HEK293 (cell line): ENCODE measurements at regions not wholly inside any gene's neighbourhood (a gene's known extent, or its start where the extent isn't known, plus 50 kb on each side); places are given as distances from the start of the nearest gene placed in this dataset.
"Not testable (repeated sequence)": the region's sequence is repeated elsewhere in the genome, so short reads cannot be mapped to it uniquely, and the experiment has no call there.

Experiments
- CTCF ChIA-PET: fragments of 350-600 bp; formaldehyde crosslinking; extraction: SDS; loops from one replicate; lab custom pipeline; 2021; ENCODE audit warnings: antibody characterized with exemption; lab: Yijun Ruan, JAX
- POLR2A ChIA-PET: fragments of 300-600 bp; formaldehyde crosslinking; extraction: SDS; loops from one replicate; lab custom pipeline; 2020; ENCODE audit warnings: antibody characterized with exemption, inconsistent platforms; lab: Yijun Ruan, JAX
- H3K27ac ChIP-seq: fragments of 200-500 bp; sonication (Bioruptor generic); 2 replicates; pipeline ENCODE4 v1.5.1; 2014; ENCODE audit warnings: low read depth, low read length, control low read depth, inconsistent platforms; ENCODE audit errors: extremely low read depth
- H3K36me3 ChIP-seq, 2 experiments: fragments of 200-500 bp in 1 of 2; sonication (Bioruptor generic) in 1 of 2; 1 replicate in 1 of 2; 2 replicates in 1 of 2; pipeline ENCODE4 v1.5.1; 2014 to 2017; ENCODE audit warnings: inconsistent platforms in 2 of 2, low read length in 2 of 2; ENCODE audit not compliant: control insufficient read depth in 2 of 2, insufficient read depth in 1 of 2
- H3K4me1 ChIP-seq: fragments of 200-500 bp; sonication (Bioruptor generic); 2 replicates; pipeline ENCODE4 v1.5.1; 2014; ENCODE audit warnings: mild to moderate bottlenecking, low read length, inconsistent platforms; ENCODE audit not compliant: control insufficient read depth, insufficient read depth
- H3K4me3 ChIP-seq: 2 replicates; pipeline ENCODE4 v1.5.1; 2011; ENCODE audit warnings: low read depth, mild to moderate bottlenecking, control low read depth, low read length, moderate library complexity
- H3K9me3 ChIP-seq: fragments of 200-500 bp; sonication (Bioruptor generic); 2 replicates; pipeline ENCODE4 v1.5.1; 2014; ENCODE audit warnings: low read depth, low read length, inconsistent platforms; ENCODE audit not compliant: control insufficient read depth, insufficient read depth
- ZBTB20 ChIP-seq: fragments of 450-650 bp; formaldehyde crosslinking; IDR thresholded peaks from 2 replicates; pipeline ENCODE4 v1.5.1; 2016; ENCODE audit warnings: missing biosample characterization, missing genetic modification characterization
- ZBTB7A ChIP-seq: fragments of 450-650 bp; formaldehyde crosslinking; IDR thresholded peaks from 2 replicates; pipeline ENCODE4 v1.5.1; 2016; ENCODE audit warnings: low read depth, missing biosample characterization, missing genetic modification characterization
- ZNF114 ChIP-seq: fragments of 450-650 bp; formaldehyde crosslinking; IDR thresholded peaks from 2 replicates; pipeline ENCODE4 v1.5.0; 2017; ENCODE audit warnings: missing biosample characterization, missing genetic modification characterization
- ZNF184 ChIP-seq: fragments of 450-650 bp; IDR thresholded peaks from 2 replicates; pipeline ENCODE4 v1.5.1; 2018; ENCODE audit warnings: missing biosample characterization, mild to moderate bottlenecking, missing genetic modification characterization
- ZNF623 ChIP-seq: fragments of 450-650 bp; formaldehyde crosslinking; IDR thresholded peaks from 2 replicates; pipeline ENCODE4 v1.5.1; 2016; ENCODE audit warnings: missing biosample characterization, missing genetic modification characterization
- ZNF707 ChIP-seq: fragments of 450-650 bp; formaldehyde crosslinking; IDR thresholded peaks from 2 replicates; pipeline ENCODE4 v1.5.1; 2016; ENCODE audit warnings: missing biosample characterization, missing genetic modification characterization
- TF ChIP-seq, protein P1 (sequence below): fragments of 450-650 bp; formaldehyde crosslinking; IDR thresholded peaks from 2 replicates; pipeline ENCODE4 v1.5.1; 2016; ENCODE audit warnings: missing biosample characterization, missing genetic modification characterization
- TF ChIP-seq, protein P2 (sequence below): fragments of 450-650 bp; IDR thresholded peaks from 2 replicates; pipeline ENCODE4 v1.5.1; 2018; ENCODE audit warnings: missing biosample characterization, mild to moderate bottlenecking, missing genetic modification characterization

DNA sequence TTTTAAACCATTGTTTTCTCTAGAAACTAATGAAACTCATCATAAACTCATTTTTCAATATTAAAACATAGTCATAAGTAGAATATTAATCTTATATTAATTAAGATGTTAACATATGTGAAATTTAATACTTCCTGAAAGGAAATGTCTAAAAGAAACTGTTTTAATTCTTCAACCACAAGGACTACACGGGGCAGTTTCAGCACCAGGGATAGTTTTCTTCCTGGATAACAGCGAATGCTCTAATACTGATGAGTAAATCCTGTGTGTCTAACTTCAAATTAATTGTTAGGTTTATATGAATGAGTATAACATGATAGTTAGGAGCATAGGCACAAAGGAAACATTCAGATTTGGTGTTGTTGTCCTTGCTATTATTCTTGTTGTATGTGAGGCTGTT, 183.6 kb downstream of the CCDC74A start:
- H3K27ac ChIP-seq, H3K36me3 ChIP-seq: not testable (repeated sequence)
- TF ChIP-seq, protein P1, sequence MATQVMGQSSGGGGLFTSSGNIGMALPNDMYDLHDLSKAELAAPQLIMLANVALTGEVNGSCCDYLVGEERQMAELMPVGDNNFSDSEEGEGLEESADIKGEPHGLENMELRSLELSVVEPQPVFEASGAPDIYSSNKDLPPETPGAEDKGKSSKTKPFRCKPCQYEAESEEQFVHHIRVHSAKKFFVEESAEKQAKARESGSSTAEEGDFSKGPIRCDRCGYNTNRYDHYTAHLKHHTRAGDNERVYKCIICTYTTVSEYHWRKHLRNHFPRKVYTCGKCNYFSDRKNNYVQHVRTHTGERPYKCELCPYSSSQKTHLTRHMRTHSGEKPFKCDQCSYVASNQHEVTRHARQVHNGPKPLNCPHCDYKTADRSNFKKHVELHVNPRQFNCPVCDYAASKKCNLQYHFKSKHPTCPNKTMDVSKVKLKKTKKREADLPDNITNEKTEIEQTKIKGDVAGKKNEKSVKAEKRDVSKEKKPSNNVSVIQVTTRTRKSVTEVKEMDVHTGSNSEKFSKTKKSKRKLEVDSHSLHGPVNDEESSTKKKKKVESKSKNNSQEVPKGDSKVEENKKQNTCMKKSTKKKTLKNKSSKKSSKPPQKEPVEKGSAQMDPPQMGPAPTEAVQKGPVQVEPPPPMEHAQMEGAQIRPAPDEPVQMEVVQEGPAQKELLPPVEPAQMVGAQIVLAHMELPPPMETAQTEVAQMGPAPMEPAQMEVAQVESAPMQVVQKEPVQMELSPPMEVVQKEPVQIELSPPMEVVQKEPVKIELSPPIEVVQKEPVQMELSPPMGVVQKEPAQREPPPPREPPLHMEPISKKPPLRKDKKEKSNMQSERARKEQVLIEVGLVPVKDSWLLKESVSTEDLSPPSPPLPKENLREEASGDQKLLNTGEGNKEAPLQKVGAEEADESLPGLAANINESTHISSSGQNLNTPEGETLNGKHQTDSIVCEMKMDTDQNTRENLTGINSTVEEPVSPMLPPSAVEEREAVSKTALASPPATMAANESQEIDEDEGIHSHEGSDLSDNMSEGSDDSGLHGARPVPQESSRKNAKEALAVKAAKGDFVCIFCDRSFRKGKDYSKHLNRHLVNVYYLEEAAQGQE (tag by site-specific recombination) = peak; percentile 36; the same call in 1 of the 2 replicates
- TF ChIP-seq, all 188 proteins: peak for 1; not testable (repeated sequence) for 187
- H3K4me1 ChIP-seq, H3K9me3 ChIP-seq, H3K4me3 ChIP-seq, POLR2A ChIA-PET: not testable (repeated sequence)
- CTCF ChIA-PET = interaction anchor here (0.7 kb wide), 1 partner anchor 91 kb away, joined by 3 read pairs; no protein-coding TSS in a partner anchor

DNA sequence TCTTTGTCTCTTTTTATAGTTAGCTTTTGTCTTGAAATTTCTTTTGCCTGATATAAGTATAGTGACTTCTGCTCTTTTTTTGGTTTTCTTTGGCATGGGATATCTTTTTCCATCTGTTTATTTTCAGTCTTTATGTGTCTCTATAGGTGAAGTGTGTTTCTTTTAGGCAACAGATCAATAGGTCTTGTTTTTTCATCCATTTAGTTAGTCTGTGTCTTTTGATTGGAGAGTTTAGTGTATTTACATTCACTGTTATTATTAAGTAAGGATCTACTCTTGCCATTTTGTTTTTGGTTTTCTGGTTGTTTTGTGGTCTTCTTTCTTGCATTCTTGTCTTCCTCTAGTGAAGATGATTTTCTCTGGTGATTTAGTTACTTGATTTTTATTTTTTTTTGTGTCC, 190.2 kb downstream of the CCDC74A start:
- H3K9me3 ChIP-seq, H3K4me3 ChIP-seq, POLR2A ChIA-PET, H3K4me1 ChIP-seq, H3K36me3 ChIP-seq, H3K27ac ChIP-seq, CTCF ChIA-PET: not testable (repeated sequence)

DNA sequence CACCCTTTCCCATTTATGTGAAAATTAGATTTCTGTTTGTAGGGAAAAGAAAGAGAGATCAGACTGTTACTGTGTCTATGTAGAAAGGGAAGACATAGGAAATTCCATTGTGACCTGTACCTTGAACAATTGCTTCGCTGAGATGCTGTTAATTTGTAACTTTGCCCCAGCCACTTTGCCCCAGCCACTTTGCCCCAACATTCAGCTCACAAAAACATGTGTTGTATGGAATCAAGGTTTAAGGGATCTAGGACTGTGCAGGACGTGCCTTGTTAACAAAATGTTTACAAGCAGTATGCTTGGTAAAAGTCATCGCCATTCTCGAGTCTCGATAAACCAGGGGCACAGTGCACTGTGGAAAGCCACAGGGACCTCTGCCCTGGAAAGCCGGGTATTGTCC, 193.5 kb downstream of the CCDC74A start:
- H3K36me3 ChIP-seq = peaks cover 0 to 11% of the 10 kb centered on the region in 2 experiments; a peak in 1 of 3 replicates
- CTCF ChIA-PET, H3K27ac ChIP-seq, H3K9me3 ChIP-seq, H3K4me3 ChIP-seq, H3K4me1 ChIP-seq, POLR2A ChIA-PET: not testable (repeated sequence)

DNA sequence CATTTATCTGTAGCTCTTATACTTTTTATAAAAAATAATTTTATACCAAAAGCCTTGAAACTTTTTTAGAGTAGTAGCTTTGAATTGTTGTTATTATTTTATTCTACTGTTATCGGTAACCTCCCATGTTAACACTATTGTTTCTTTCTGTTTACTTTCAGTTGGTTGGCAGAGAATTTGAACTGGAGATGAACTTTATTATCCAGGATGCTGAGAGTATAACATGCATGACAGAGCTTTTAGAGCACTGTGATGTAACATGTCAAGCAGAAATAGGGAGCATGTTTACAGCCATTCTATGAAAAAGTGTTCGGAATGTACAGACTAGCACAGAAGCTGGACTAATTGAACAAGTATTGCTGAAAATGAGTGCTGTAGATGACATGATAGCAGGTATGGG, 194.6 kb downstream of the CCDC74A start:
- H3K4me1 ChIP-seq, H3K9me3 ChIP-seq, CTCF ChIA-PET, POLR2A ChIA-PET, H3K27ac ChIP-seq, H3K4me3 ChIP-seq: not testable (repeated sequence)
- H3K36me3 ChIP-seq = peaks cover 0 to 11% of the 10 kb centered on the region in 2 experiments; a peak in 1 of 3 replicates

DNA sequence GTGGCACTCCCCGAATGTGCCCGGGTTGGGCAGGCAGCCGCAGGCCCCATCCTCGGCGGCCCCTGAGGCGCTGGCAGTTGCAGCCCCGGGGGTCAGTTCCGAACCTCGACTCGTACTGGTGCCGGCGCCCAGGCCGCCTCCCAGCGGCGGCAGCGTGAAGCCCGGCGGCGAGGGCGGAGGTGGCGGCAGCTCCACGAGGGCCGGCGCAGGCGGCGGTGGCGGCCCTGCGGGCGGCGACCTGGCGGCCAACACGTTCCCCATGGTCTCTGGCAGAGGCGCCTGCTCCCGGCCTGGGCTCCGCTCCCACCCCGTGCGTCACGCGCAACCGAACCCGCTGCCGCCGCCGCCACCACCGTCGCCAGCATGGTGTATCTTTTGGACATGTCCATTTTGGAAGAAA, 196.3 kb downstream of the CCDC74A start:
- Histone ChIP-seq H3K4me3 (no peak overlapping the region), H3K4me1 (no peaks in the 10 kb centered on the region), H3K36me3 (peaks cover 0 to 11% of the 10 kb centered on the region in 2 experiments; a peak in 1 of 3 replicates), H3K27ac (no peak overlapping the region)
- POLR2A ChIA-PET = no interaction called here
- CTCF ChIA-PET = no interaction called here
- TF ChIP-seq ZBTB20 (no peak), ZNF623 (tag by site-specific recombination) (no peak), ZNF184 (no peak), ZNF114 (tag by site-specific recombination) (no peak), ZBTB7A (tag by site-specific recombination) (no peak), ZNF707 (tag by site-specific recombination) (no peak)
- TF ChIP-seq, protein P2, sequence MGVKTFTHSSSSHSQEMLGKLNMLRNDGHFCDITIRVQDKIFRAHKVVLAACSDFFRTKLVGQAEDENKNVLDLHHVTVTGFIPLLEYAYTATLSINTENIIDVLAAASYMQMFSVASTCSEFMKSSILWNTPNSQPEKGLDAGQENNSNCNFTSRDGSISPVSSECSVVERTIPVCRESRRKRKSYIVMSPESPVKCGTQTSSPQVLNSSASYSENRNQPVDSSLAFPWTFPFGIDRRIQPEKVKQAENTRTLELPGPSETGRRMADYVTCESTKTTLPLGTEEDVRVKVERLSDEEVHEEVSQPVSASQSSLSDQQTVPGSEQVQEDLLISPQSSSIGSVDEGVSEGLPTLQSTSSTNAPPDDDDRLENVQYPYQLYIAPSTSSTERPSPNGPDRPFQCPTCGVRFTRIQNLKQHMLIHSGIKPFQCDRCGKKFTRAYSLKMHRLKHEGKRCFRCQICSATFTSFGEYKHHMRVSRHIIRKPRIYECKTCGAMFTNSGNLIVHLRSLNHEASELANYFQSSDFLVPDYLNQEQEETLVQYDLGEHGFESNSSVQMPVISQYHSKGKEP = no peak
- TF ChIP-seq, all 188 proteins: peak for 0
- no peaks in the 10 kb centered on the region for H3K9me3 ChIP-seq

DNA sequence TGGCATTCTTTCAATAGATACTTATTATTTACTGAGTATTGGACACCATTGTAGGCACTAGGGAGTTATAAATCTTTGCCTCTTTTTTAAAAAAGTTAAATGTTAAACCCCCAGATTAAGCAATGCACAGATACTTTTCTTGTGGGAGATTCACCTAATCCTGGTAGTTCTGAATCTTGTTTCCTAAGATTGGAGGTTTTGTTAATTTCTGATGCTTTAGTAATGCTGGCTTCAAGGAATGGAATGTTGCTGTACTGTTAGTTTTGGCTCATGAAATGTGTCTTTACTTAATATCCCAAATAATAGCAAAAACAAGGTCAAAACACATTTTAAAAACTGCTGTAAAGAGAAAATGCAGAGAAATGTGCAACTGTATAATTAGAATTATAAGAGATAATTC, 200.8 kb downstream of the CCDC74A start:
- H3K9me3 ChIP-seq, CTCF ChIA-PET, H3K36me3 ChIP-seq, H3K4me3 ChIP-seq, H3K27ac ChIP-seq, POLR2A ChIA-PET, H3K4me1 ChIP-seq: not testable (repeated sequence)

DNA sequence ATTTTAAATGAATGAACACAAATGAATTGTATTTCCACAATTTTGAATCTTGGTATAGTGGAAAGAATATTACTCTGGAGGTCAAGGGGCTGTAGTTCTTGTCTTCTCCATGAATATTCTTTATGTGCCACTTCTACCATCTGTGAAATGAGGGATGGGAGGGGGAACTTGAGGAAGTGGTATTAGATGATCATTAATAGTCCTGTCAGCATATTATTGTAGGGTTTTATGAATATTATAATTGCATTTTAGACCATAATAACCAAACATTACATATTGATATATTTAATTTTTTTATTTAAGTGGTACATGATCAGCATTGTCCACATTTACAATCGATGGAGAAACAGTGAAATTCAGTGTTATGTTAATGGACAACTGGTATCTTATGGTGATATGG, 205.8 kb downstream of the CCDC74A start:
- H3K4me3 ChIP-seq, H3K4me1 ChIP-seq, H3K27ac ChIP-seq, POLR2A ChIA-PET, CTCF ChIA-PET, H3K9me3 ChIP-seq, H3K36me3 ChIP-seq: not testable (repeated sequence)

DNA sequence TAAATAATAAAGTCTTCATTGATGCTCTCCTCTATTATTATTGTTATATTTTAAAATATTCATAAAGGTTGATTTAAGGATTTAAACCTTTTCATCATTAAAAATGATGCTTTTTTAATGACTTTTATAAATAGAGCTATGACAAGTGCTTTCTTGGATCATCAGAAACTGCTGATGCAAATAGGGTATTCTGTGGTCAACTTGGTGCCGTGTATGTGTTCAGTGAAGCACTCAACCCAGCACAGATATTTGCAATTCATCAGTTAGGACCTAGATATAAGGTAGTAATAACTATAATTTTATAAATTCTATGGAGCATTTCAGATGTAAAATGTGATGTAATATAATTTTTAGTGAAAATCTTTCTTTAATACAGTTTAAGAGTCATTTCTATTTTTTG, 208.7 kb downstream of the CCDC74A start:
- CTCF ChIA-PET = interaction anchor here (0.7 kb wide), 1 partner anchor 1746 kb away, joined by 3 read pairs; no protein-coding TSS in a partner anchor
- H3K36me3 ChIP-seq, POLR2A ChIA-PET, H3K4me3 ChIP-seq, H3K27ac ChIP-seq, H3K9me3 ChIP-seq, H3K4me1 ChIP-seq: not testable (repeated sequence)
